ENCODE measurements at regions not wholly inside any gene's neighbourhood (a gene's known extent, or its start where the extent isn't known, plus 50 kb on each side); places are given as distances from the start of the nearest gene placed in this dataset.

DNA sequence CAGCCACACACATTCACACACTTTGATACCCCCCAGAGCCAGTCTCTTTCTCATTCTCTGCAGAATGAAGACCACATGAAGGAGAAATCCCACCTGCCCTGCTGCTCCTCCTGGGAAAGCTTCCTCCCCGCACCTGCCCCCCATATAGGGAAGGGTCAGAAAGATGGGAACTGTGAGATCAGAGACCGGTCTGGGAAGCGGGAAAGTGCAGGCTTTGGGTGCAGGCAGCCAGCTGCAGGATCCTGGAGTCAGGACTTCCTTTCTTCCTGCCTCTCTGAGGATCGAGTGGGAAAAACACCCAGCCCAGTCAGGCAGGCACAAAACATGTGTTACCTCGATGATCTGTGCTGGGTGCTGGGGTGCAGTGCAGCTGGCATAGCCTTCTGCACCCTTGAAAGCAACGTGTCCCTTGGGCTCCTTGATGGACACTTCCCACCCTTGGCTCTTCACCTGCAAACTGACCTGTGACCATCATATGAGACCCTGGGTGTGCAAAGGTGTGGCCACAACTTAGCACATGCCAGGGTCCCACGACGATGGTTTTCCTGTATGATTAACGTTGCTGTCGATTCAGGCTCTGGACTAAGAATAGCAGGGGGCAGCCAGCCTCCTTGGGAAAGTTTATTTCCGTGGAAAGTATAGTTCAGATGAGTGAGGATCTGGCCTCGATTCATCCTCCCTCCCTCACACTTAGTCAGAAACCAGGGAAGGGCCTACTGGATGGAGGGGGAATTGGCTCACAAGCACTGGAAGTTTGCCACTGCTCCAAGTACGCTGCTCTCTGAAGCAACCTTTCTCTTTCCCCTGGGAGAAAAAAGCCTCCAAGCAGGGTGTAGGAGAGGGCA is 105.4 kb upstream of the MED13L start:
- DNase-seq, result peak; percentile 99

DNA sequence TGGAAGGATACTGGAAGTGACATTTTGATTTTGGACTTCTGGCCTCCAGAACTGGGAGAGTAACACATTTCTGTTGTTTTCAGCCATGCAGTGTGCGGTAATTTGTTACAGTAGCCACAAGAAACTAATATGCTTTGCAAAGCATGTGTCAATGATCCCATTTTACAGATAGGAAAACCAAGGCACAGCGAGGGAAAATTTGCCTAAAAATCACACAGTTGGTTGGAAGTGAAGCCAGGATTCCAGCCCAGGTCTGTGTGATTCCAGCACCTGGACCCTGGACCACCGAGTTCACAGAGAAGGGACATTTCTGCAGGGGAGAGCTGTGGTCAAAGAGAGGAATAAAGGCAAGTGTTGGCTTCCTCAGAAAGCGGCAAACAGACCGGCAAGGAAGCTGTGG is 106.7 kb upstream of the MED13L start:
- no peak for DNase-seq

DNA sequence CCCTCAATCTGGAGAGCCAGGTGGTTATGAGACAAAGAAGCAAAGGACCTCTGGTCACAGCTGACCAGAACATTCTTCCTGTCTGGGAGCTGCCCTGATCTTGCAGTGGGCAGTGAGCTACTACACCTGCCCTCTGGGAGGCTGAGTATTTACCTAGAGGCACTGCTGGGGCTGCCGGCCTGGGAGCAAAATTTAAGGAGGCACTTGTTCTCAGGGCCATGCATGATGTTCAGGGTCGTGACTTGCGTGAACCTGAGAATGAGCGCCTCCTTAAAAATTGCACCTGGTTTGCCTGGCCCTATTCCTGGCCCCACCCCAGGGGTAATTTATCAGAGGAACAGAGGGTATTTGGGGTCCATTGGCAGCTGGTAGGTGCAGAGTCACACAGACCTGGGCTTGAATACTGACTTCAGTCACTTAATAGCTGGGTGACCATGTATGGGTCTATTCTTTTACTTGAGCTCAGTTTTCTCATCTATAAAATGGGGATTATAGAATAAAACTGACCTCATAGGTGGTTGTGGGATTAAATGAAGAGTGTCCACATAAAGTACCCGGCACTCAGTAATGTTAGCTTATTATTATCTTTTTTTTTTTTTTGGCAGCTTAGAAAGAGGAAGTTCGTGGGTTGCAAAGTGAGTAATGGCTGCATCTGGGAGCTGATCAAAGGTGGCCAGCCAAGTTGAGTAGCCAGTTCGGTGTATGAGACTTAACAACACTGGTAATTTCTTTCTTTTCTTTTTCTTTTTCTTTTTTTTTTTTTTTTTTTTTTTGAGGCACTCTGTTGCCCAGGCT is 107.4 kb upstream of the MED13L start:
- DNase-seq, result peak; percentile 72

DNA sequence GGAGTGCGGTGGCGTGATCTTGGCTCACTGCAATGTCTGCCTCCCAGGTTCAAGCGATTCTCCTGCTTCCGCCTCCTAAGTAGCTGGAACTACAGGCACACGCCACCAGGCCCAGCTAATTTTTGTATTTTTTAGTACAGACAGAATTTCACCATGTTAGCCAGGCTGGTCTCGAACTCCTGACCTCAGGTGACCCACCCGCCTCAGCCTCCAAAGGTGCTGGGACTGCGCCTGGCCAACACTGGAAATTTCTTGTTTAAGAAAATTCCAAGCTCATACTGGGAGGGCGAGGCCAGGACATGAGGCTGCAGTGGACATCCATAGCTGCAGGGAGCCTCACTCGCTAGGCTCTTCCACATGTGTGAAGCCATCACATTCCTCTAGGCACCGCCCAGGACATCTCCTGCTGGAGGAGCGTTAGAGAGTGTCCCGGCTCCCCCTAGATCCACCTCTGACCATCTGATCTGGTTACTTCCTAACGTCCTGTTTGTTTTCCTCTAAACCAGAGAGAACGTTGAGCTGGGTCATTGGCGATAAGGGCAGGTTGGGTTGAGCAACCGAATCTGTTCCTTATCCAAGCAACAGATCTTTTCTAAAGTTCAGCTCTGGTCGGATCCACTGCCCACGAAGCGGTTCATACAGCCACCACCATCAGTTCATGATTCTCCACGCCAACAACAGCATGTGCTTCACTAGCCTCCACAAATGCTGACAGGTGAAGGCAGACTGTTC is 108.2 kb upstream of the MED13L start:
- DNase-seq, result no peak

DNA sequence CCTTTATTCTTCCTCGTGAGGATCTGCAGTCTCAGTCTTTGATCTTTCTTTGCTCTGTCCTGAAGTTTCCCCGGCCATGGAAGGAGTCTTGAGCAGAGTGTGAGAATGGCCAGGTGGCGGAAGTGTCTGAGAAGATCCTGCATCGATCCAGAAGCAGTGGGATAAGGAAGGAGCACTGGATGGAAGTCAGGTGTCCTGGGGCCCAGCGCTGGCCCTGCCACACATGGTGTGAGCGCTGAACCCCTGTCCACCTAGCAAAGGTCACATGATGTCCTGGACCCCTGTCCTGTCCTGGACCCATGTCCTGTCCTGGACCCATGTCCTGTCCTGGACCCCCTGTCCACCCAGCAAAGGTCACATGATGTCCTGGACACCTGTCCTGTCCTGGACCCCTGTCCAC is 111.8 kb upstream of the MED13L start:
- DNase-seq, result no peak

DNA sequence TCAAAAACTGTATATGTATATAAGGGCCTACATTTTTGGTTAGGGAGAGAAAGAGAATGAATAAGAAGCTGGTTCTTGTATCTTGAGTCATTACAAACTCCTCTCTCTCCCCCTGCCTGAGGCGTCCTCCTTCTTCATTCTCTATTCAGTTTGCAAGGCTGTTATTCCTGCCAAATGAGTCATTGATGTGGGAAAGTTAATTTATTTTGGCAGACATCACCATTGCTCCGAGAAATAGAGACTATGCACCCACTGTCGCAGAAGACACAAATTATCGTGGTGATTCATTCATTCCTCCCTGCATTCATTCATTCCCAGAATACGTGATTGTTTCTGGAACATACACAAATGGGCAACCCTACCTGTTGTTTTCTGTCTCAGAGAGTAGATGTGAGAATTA is 112.5 kb upstream of the MED13L start:
- peak; percentile 99 for DNase-seq

DNA sequence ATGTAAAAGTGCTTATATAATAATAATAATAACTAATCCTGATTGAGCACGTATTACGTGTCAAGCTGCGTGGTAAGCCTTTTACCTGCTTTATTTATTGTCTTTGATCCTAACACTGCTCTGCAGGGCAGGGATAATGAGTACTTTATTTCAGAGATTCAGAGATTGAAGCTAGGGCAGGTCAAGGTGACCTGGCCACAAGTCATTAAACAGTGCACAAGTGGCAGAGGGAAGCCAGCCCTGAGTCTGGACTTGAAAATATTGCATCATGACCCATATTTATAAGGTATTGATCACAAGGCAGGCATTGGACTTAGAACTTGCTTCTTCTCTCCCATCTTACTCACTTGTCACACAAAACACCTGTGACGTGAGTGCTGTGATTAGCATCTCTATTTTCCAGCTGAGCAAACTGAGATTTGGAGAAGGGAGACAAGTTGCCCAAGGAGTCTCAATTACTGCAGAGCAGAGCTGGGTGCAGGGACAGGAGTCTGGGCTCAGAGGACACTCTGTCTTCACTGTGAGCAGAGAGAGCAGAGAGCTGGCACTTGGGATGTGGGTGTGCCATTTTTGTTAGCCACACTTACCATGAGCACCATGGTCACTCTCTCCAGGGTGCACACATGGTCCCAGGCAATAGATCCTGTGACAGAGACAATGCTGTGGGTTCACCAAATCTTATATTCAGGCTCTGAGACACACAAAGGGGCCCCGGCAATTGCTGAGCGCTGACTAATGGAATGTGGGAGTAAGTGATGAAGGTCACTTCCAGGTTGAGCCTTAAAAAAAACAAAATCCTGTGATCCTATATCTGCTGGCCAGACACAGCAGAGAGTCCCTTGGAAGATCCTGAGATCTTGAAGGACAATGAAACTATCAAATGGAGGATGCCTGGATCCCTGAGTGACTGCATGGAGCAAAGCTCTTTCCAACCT is 113.2 kb upstream of the MED13L start:
- peak; percentile 49 for DNase-seq

DNA sequence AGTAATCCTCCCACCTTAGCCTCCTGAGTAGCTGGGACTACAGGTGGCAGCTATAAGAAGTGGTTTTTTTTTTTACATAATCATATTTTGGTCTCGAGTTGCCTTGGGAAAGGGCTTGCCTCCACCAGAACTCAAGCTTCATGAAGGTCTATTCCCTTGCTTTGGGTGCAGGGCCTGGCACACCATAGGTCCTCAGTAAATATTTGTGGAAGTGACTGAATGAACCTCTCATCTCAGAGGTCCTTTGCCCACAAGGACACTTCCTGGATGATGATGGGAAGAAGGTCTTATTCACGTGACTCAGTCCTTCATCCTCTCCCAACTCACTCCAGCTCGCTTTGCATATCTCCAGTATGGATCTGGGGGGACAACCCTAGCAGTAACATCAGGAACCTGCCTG is 114.0 kb upstream of the MED13L start:
- DNase-seq, result no peak

DNA sequence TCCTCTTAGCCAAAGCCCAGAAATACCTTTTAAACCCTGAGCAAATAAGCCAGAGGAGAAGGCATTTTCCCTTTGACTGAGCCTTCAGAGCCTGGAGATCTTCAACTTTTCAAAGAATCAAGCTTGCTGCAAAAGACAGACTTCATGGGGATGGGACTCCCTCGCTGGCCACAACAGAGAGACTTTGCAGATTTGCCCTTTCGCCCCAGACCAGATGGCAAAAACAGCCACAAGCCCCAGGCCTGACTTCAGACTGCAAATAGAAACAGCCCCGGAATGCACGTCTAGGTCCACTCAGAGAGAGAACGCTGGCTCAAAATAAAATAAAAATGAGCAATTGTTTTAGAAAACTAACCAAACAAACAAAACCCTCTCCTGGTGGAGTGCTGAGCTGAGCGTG is 114.6 kb upstream of the MED13L start:
- DNase-seq, result no peak

DNA sequence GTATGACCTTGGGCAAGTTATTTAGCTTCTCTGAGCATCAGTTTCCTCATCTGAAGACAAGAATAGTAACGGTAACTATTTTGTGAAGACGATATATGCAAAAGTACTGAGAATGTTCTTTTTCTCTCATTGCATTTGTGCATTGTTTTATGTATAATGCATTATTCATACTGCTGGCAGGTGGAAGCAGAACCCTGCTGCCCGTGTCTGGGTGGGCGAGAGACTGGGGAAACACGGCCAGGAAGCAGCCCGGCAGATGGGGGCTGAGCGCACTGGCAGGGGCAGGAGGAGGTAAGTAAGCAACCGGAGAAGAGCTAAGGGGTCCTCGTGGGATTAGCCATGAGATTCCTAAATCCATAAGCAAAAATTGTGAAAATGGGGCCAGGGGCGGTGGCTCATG is 115.8 kb upstream of the MED13L start:
- no peak for DNase-seq

DNA sequence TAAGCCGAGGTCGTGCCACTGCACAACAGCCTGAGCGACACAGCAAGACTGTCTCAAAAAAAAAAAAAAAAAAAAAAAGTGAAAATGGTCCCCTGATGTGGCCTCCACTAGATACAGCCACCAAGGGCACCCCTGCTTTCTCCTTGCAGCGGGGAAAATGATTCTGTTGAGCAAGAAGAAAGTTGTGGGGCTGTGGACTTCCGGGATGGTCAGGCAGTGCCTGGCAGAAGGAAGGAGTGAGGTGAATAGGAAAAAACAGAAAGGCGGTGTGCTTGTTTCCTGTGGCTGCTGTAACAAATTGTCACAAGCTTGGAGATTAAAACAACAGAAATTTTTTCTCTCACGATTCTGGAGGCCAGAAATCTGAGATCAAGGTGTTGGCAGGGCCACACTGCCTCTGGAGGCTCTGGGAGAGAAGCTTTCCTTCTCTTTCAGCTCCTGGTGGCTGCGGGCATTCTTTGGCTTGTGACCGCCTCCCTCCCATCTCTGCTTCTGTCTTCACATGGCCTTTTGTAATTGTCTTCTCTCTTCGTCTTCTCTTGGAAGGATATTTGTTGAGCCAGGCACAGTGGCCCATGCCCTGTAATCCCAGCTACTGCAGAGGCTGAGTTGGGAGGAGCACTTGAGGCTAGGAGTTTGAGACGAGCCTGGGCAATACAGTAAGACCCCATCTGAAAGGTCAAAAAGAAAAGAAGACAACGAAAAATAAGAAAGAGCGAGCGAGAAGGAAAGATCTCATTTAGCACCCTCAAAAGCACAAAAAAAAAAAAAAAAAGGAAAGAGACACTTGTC is 116.6 kb upstream of the MED13L start:
- DNase-seq, result no peak

DNA sequence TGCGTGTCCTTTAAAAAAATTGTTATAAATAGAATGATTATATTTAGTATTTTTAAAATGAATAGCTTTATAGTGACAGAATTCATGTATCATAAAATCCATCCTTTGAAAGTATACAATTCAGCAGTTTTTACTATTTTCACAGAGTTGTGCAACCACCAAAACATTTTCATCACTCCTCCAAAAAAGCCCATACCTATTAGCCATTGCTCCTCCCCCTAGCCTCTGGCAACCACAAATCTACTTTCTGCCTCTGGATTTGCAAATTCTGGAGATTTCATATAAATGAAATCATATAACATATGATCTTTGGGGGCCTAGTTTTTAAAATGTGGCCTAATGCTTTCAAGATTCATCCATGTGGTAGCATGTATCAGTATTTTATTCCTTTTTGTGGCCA is 117.9 kb upstream of the MED13L start:
- peak; percentile 86 for DNase-seq

DNA sequence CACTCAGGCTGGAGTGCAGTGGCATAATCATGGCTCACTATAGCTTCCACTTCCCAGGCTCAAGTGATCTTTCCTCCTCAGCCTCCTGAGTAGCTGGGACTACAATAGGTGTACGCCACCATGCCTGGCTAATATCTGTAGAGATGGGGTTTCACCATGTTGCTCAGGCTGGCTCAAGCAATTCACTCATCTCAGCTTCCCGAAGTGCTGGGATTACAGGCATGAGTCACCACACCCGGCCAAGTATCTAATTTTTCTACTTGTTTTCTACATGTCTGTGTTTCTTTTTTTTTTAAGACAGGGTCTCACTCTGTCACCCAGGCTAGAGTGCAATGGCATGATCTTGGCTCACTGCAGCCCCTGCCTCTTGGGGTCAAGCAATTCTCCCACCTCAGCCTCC is 119.7 kb upstream of the MED13L start:
- peak; percentile 78 for DNase-seq

DNA sequence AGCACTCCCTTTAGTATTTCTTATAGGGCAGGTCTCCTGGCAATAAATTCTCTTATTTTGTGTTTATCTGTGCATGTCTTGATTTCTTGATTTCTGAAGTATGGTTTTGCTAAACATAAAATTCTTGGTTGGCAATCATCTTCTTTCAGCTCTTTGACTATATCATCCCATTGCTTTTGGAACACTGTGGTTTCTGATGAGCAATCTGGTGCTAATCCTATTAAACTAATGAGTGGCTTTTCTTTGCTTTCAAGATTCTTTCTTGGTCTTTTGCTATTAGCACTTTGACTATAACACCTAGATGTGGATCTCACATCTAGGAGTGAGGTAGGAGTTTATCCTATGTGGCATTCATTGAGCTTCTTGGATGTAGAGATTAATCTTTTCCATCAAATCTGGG is 120.7 kb upstream of the MED13L start:
- DNase-seq, result no peak

DNA sequence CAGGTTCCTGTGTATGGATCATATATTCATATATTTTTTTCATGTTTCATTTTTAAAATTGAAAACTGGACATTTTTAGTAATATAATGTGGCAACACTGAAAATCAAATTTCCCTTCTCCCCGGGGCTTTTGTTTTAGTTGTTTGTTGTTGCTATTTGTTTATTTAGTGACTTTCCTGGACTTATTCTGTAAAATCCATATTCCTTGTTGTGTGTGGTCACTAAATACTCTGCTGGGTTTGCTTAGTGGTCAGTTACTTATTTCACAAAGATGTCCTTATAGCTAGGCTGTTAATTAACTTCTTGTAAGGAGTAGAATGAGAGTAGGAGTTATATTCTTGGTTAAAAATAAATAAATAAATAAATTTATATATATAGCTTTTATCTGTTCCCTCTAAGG is 121.6 kb upstream of the MED13L start:
- DNase-seq, result no peak

DNA sequence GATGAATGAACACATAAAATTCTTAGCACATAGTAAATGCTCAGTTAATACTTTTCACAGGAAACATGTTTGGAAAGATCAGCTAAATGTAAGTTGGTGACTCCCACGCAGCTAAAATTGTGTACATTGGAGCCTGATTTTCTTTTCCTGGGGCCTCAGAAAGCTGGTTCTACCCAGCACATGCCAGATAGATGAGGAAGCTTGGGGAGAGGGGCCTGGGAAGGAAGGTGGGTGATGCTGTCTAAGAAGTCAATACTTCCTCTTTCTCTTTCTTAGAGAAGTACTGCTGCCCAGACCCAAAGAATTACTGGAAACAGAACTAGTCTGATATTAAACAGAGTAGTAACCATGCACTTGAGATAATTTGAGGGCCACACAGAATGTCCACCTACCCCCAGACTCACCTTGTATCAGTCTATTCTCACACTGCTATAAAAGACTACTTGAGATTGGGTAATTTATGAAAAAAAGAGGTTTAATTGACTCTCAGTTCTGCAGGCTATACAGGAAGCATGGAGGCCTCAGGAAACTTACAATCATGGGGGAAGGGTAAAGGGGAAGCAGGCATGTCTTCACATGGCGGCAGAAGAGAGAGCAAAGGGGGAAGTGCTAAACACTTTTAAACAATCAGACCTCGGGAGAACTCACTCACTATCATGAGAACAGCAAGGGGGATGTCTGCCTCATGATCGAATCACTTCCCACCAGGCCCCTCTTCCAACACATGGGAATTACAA is 123.3 kb upstream of the MED13L start:
- DNase-seq, result no peak

DNA sequence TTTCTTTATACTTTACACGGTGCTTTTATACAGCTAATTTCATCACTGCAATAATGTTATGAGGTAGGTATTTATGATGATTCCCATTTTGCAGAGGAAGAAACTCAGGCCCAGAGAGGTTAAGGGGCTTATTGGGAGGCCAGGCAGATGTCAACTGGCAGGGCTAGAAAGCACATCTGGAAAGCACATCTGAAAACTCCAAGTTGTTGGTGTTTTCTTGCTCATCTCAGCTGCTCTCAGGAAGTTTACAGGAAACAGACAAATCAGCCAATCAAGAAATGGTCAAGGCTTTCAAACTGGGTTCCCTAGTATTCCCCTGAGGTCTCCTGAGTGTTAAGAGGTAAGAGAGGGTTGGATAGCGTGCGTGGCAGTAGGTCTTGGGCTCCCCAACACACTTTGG is 124.1 kb upstream of the MED13L start:
- DNase-seq, result no peak

DNA sequence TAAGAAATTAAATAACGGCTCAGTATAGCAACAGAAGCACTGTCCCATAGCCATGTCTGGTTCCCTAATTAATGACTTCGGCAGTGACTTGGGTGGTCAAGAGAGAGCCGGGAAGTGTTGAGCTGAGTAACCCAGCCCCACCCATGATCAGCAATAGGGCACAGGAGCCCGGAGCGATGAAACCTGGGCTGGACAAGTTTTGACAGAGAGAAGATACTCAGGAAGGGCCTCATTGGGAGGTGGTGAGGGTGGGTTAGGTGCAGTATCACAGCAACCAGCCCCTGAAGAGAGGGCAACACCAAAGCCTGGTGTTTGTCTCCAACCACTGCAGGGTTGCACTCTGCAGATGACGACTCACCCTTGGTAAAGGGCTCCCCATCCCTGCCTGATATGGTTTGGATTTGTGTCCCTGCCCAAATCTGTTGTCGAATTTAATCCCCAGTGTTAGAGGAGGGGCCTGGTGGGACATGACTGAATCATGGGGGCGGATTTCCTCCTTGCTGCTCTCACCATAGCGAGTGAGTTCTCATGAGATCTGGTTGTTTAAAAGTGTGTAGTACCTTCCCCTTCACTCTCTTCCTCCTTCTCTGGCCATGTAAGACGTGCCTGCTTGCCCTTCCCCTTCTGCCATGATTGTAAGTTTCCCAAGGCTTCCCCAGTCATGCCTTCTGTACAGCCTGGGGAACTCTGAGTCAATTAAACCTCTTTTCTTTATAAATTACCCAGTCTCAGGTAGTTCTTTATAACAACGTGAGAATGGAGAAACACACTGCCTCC is 124.9 kb upstream of the MED13L start:
- DNase-seq, result no peak

DNA sequence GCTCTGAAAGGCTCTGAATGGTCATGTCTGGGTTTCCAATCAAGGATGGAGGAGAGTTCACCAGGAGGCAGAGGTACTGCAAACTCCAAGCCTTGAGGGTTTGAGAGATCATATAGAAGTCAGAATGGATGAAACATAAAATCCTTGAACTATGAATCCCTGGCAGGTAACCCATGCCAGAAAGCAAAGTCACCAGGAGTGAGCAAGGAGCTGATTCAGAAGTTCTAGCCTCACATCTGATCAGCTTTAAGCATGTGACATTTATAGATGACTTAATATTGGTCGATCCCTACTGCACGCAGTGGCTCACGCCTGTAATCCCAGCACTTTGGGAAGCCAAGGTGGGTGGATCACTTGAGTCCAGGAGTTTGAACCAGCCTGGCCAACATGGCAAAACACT is 126.1 kb upstream of the MED13L start:
- DNase-seq, result no peak

DNA sequence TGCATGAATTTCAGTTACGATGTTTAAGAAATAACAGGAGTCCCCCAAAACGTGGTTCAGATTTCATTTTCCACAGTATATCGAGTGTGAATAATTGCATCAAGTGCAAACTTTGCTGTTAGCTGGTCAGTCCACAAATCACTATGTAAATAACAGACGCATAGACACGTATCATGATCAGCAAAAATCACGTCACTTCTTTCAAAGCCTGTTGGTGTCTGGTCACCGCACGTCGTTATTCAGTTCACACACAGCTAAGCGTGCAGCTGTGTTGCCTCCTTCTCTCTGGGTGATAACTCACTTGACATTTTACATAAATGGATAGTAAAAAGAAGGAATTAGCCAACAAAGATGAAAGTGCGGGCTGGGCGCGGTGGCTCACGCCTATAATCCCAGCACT is 126.8 kb upstream of the MED13L start:
- no peak for DNase-seq

All from fibroblast of skin of right biceps (primary cell).